ENCODE measurements at regions not wholly inside any gene's neighbourhood (a gene's known extent, or its start where the extent isn't known, plus 50 kb on each side); places are given as distances from the start of the nearest gene placed in this dataset.
"Not testable (repeated sequence)": the region's sequence is repeated elsewhere in the genome, so short reads cannot be mapped to it uniquely, and the experiment has no call there.

DNA sequence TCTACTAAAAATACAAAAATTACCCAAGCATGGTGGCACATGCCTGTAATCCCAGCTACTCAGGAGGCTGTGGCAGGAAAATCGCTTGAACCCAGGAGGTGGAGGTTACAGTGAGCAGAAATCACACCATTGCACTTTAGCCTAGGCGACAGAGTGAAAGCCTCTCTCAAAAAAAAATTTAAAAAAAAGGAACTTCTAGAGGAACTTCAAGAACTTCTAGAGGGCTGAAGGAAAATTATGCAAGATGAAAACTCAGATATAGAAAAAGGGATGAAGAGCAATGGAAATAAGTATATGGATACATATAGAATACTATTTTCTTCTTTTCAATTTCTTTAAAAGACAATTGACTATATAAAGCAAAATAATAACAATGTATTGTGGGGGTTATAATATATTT is 51.2 kb upstream of the PRR5 start:
- no peak for ATAC-seq (replicated peaks)
- Mint-ChIP-seq H3K27me3 (peaks cover 7 to 14% of the 10 kb centered on the region in 2 donors), H3K4me3 (no peak overlapping the region), H3K27ac (no peak overlapping the region), H3K9me3 (no peaks in the 10 kb centered on the region), H3K36me3 (no peaks in the 10 kb centered on the region), H3K4me1 (no peaks in the 10 kb centered on the region)
- DNase-seq, result no peak

DNA sequence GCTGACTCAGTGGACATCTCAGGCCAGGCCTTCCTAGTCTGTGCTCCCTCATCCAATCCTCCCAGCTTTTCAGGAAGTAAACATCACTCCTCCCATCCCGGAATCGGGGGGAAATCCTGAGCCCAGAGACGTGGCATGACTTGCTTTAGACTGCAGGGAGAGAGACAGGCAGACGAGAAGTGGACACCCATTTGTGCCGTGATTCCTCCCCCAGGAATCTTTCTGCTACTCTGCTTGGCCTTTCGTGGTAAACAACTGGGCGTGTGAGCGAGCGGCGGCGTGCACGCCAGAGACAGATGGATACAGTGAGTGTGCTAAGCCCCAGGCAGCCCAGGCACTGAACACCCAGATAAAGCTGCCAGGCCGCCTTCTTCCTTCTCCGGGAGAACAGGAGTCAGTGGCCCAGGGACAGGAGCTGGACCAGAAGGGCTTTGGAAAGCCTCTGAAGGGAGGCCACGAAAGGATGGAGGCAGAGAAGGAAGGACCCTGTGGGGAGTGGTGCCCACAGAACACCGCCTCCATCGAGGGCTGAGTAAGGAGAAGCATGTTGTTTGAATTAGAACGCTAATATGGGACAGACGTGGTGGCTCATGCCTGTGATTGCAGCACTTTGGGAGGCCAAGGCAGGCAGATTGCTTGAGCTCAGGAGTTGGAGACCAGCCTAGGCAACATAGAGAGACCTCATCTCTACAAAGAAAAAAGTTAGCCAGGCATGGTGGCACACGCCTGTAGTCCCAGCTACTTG is 53.0 kb upstream of the PRR5 start:
- H3K36me3 Mint-ChIP-seq, result no peaks in the 10 kb centered on the region
- H3K9me3 Mint-ChIP-seq, result no peaks in the 10 kb centered on the region
- no peaks in the 10 kb centered on the region for H3K4me1 Mint-ChIP-seq
- no peak for DNase-seq
- no peak overlapping the region for H3K4me3 Mint-ChIP-seq
- H3K27ac Mint-ChIP-seq, result no peak overlapping the region
- peaks cover 13 to 20% of the 10 kb centered on the region in 2 donors for H3K27me3 Mint-ChIP-seq
- ATAC-seq (replicated peaks), result no peak

DNA sequence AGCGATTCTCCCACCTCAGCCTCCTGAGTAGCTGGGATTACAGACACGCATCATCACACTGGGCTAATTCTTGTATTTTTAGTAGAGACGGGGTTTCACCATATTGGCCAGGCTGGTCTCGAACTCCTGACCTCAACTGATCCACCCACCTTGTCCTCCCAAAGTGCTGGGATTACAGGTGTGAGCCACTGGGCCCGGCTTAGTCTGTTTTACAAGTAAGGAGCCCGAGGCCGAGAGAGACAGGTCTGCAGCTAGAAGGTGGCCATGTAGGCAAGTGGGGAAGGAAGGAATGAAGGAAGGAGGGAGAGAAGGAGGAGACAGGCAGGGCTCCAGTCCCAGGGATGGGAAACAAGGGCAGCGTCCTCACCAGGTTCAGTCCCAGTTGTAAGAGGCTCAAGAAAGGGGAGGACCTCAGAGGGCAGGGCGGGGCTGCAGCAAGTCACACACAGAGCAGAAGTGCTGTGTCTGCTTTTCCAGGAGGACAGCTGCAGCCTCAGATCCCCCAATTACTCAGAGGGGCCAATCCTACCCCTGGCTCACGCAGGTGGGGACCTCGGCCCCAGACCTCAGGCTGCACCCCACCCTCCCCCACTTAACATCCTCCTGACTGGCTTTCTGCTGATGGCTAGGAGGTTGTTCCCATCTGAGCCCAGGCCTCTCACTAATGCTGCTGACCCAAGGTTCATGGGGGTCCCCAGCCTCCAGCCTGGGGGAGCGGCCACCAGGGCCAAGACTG is 53.8 kb upstream of the PRR5 start:
- no peaks in the 10 kb centered on the region for H3K36me3 Mint-ChIP-seq
- no peak for ATAC-seq (replicated peaks)
- peaks cover 13 to 20% of the 10 kb centered on the region in 2 donors for H3K27me3 Mint-ChIP-seq
- no peaks in the 10 kb centered on the region for H3K4me1 Mint-ChIP-seq
- DNase-seq, result no peak
- H3K9me3 Mint-ChIP-seq, result no peaks in the 10 kb centered on the region
- H3K4me3 Mint-ChIP-seq, result no peak overlapping the region
- H3K27ac Mint-ChIP-seq, result no peak overlapping the region

DNA sequence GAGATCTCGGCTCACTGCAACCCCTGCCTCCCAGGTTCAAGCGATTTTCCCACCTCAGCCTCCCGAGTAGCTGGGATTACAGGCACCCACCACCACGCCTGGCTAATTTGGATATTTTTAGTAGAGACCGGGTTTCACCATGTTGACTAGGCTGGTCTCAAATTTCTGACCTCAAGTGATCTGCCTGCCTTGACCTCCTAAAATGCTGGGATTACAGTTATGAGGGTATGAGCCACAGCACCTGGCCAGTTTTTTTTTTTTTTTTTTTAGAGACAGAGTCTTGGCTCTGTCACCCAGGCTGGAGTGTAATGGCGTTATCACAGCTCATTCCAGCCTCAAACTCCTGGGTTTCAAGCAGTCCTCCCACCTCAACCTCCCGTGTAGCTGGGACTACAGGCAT is 54.9 kb upstream of the PRR5 start:
- Mint-ChIP-seq H3K4me3 (no peak overlapping the region), H3K4me1 (no peaks in the 10 kb centered on the region), H3K36me3 (no peaks in the 10 kb centered on the region), H3K9me3 (no peaks in the 10 kb centered on the region), H3K27ac (no peak overlapping the region), H3K27me3 (peaks cover 13 to 20% of the 10 kb centered on the region in 2 donors)
- DNase-seq (no peak), ATAC-seq (replicated peaks) (no peak)

DNA sequence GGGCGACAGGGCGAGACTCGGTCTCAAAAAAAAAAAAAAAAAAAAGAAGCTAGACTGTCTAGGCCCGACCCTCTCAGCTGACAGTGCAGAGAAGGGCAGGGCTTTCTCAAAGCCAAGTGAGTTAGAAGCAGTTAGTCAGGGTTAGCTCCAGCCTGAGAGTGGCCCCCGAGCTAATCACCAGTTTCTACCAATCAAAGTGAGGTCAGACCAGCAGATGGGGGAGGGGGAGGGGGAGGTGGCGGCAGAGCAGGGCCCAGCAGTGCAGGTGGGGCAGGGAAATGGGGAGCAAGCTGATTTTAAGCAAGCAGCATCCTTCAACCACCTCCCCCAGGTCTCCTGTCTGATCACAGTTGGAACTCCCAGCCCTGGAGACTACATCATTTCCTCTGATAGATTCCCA is 55.3 kb upstream of the PRR5 start:
- no peaks in the 10 kb centered on the region for H3K4me1 Mint-ChIP-seq
- no peaks in the 10 kb centered on the region for H3K9me3 Mint-ChIP-seq
- no peaks in the 10 kb centered on the region for H3K36me3 Mint-ChIP-seq
- ATAC-seq (replicated peaks) (no peak), DNase-seq (no peak)
- H3K27me3 Mint-ChIP-seq, result peaks cover 13 to 20% of the 10 kb centered on the region in 2 donors
- no peak overlapping the region for H3K4me3 Mint-ChIP-seq
- no peak overlapping the region for H3K27ac Mint-ChIP-seq

DNA sequence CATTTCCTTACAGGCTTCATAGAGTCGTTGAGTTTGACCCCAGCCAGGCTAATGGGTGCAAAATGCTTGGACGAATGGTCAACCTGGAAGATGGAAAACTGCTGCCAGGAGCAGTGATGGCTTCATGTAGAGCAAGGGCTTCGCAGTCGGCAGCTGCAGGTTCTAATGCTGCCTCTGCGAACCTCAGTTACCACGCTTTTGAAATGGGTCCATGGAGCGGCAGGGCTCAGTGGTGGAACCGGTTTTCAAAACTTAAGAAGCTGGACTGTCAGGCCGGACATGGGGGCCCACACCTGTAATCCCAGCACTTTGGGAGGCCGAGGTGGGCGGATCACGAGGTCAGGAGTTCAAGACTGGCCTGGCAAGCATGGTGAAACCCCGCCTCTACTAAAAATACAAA is 55.9 kb upstream of the PRR5 start:
- H3K36me3 Mint-ChIP-seq, result no peaks in the 10 kb centered on the region
- DNase-seq, result no peak
- H3K27me3 Mint-ChIP-seq, result peaks cover 13 to 22% of the 10 kb centered on the region in 2 donors
- H3K4me3 Mint-ChIP-seq, result no peak overlapping the region
- no peak overlapping the region for H3K27ac Mint-ChIP-seq
- no peaks in the 10 kb centered on the region for H3K4me1 Mint-ChIP-seq
- no peak for ATAC-seq (replicated peaks)
- H3K9me3 Mint-ChIP-seq, result no peaks in the 10 kb centered on the region

DNA sequence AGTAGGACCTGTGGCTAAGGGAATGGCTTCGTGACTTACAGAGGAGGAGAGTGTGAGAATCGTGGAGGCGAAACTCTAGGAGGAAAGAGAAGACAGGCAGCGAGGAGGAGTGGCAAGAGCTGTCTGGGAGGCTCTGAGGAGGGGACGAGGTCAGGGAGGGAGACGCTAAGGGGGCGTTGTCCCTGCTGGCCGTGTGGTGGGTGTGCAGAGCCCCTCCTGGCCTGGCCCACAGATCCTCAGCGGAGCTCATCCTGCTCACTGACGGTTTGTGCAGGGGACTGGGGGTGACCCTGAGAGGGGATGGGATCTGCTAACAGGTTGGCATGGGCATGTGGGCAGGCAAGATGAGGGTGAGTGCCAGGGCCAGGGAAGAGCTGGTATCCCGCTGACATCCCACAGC is 56.5 kb upstream of the PRR5 start:
- Mint-ChIP-seq H3K9me3 (no peaks in the 10 kb centered on the region), H3K27me3 (peaks cover 13 to 28% of the 10 kb centered on the region in 2 donors), H3K4me1 (no peaks in the 10 kb centered on the region), H3K36me3 (no peaks in the 10 kb centered on the region), H3K4me3 (no peak overlapping the region), H3K27ac (no peak overlapping the region)
- no peak for ATAC-seq (replicated peaks)
- DNase-seq, result no peak

DNA sequence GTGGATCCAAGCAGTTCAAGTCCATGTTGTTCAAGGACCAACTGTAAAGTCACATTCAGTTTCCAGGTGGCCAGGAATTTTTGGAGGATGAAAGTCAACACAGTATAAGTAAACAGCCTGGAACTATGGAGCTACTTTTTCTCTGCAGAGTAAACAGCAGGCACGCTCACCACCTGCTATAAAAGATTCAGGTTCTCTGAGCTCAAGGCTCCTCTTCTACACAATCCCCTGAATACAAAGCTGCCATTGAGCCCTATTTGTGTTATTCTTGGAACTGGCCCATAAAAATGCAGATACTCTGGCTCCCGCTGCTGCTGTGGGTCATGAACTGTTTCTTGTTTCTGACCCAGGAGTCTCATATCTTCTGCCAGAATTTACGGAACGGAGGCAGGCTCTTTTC is 56.9 kb upstream of the PRR5 start:
- ATAC-seq (replicated peaks), result no peak
- no peak overlapping the region for H3K27ac Mint-ChIP-seq

DNA sequence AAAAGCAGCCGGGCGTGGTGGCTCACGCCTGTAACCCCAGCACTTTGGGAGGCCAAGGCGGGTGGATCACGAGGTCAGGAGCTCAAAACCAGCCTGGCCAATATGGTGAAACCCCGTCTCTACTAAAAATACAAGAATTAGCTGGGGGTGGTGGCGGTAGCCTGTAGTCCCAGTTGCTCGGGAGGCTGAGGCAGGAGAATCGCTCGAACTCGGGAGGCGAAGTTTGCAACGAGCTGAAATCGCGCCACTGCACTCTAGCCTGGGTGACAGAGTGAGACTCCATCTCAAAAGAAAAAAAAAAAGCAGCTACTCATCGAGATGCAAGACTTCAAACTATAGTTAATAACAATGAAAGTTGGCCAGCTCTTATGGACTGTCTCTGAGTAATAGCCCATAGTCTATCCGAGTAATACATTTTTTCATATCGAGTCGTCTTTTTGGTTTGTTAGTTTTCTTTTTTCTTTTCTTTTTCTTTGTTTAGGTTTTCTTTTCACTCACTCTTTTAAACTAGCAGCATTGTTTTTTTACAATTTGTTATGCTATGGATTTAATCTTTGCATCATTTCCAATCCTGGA is 58.4 kb upstream of the PRR5 start:
- not testable (repeated sequence) for H3K4me3 Mint-ChIP-seq; H3K4me1 Mint-ChIP-seq; H3K27ac Mint-ChIP-seq; H3K9me3 Mint-ChIP-seq; ATAC-seq (replicated peaks); H3K36me3 Mint-ChIP-seq; DNase-seq
- peaks cover 13 to 29% of the 10 kb centered on the region in 2 donors for H3K27me3 Mint-ChIP-seq

More for the DNA sequence above, 56.9 kb upstream of the PRR5 start:
- DNase-seq, result no peak
- no peak overlapping the region for H3K4me3 Mint-ChIP-seq
- no peaks in the 10 kb centered on the region for H3K9me3 Mint-ChIP-seq
- H3K27me3 Mint-ChIP-seq, result peaks cover 13 to 30% of the 10 kb centered on the region in 2 donors
- H3K4me1 Mint-ChIP-seq, result no peaks in the 10 kb centered on the region
- H3K36me3 Mint-ChIP-seq, result no peaks in the 10 kb centered on the region

DNA sequence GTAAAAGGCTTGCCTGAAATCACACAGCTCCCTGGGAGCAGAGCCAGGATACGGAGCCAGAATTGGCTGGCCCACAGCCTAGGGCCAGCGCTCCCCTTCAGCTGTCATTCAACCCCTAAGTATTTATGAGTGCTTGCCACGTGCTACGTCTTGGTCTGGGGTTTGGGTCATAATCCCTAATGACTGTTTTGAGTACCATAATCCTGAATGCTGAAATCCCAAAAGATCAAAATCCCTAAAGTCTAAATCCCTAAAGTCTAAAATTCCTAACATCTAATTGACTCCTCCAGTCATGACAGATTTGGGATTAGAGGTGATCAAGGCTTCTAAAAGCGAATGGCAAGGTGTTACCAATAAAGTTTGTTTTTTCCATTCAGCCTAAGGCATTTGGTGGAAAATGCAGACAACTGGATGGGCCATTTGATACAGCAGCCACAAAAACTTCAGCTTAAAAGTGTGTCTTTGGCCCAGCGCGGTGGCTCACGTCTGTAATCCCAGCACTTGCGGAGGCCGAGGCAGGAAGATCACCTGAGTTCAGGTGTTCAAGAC is 59.8 kb upstream of the PRR5 start:
- DNase-seq, result no peak
- Mint-ChIP-seq H3K36me3 (no peaks in the 10 kb centered on the region), H3K27me3 (peaks cover 7 to 23% of the 10 kb centered on the region in 2 donors), H3K4me1 (no peaks in the 10 kb centered on the region), H3K4me3 (no peak overlapping the region), H3K27ac (no peak overlapping the region), H3K9me3 (no peaks in the 10 kb centered on the region)
- ATAC-seq (replicated peaks), result no peak

DNA sequence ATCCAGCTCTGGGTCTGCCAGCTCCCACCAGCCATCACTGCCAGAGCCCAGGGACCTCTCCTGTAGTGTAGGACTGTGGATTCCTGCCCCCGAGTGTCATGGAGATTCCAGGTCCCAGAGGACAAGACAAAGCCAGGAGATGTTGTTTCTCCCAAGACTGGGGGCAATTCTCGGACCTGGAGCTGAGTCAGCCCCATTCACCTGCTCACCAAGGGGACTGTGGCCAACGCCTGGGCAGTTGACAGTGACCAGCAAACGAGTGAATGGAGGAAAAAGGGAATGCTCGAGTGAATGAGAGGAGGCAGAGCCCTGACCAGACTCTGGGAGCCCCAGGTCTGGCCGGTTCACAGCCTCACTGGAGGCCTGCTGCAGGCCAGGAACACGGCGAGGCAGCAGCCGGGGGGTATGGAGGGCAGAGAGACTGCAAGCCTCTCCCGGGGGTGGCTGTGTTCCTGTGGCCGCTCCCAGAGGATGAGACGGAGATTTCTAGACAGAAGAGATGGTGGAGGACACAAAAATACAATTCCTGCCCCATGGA is 61.3 kb upstream of the PRR5 start:
- peaks cover 0 to 6% of the 10 kb centered on the region in 2 donors for H3K9me3 Mint-ChIP-seq
- DNase-seq (no peak), ATAC-seq (replicated peaks) (no peak)
- H3K4me1 Mint-ChIP-seq, result no peaks in the 10 kb centered on the region
- no peak overlapping the region for H3K4me3 Mint-ChIP-seq
- H3K36me3 Mint-ChIP-seq, result no peaks in the 10 kb centered on the region
- H3K27me3 Mint-ChIP-seq, result peaks cover 11 to 23% of the 10 kb centered on the region in 2 donors
- no peak overlapping the region for H3K27ac Mint-ChIP-seq

DNA sequence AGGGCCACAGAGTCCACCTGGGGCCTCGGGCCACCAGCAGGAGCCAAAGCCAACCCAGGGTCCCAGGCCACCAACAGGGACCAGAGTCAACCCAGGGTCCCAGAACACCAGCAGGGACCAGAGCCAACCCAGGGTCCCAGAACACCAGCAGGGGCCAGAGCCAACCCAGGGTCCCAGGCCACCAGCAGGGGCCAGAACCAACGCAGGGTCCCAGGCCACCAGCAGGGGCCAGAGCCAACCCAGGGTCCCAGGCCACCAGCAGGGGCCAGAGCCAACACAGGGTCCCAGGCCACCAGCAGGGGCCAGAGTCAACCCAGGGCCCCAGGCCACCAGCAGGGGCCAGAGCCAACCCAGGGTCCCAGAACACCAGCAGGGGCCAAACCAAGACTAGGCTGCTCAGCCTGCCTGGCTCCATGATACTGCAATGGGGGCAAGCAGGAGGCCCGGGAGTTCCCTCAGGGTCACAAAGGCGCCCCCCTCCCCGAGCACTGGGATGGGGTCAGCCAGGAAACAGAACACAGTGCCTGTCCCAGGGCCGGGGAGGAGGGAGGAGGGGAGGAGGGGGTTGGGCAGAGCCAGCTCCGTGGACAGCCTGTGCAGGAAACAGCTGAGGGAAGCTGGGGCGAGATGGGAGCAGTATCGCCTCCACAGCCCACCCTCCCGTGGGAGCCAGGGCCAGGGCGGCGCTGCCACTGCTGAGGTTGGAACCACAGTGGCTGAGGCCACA is 62.0 kb upstream of the PRR5 start:
- Mint-ChIP-seq H3K36me3 (no peaks in the 10 kb centered on the region), H3K27me3 (peaks cover 5 to 17% of the 10 kb centered on the region in 2 donors), H3K9me3 (peaks cover 0 to 6% of the 10 kb centered on the region in 2 donors), H3K4me3 (no peak overlapping the region), H3K27ac (no peak overlapping the region), H3K4me1 (peaks cover under 1 to 2% of the 10 kb centered on the region in 2 donors)
- no peak for ATAC-seq (replicated peaks)
- DNase-seq, result no peak

DNA sequence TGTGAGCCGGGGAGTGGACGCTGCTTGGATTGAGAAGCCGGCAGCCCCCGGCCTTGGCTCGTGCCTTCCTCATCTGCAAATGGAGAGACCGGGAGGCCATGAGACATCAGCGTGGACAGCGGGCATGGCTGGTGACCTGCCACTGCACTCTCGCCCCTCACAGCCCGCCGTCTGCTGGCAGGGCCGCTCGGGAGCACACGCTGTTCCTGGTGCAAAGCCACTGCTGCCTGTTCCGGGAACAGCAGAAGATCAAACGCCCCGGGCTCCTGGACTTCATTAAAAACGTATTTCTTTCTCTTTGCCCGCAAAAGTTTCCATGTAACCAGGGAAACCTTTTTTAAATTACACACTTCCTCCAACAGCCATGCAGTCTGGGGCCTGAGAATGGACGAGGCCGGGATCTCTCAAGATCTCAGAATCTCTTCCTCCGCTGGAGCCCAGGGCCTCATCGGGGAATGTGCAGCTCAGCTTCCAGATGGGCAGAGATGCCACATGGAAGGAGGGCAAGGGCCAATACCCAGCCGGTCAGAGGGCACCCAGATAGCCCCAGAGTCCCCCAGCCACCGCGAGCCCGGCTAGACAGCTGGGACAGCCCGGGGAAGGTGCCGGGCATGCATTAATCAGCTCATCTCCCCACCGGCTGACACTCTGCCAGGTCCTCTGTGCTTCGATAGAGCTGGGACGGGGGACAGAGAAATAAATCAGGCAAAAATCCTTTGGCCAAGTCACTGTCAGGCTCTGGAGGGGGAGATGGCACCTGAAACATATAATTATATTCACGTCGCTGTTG is 62.8 kb upstream of the PRR5 start:
- no peak overlapping the region for H3K4me3 Mint-ChIP-seq
- no peak overlapping the region for H3K27ac Mint-ChIP-seq
- peaks cover 3 to 5% of the 10 kb centered on the region in 2 donors for H3K4me1 Mint-ChIP-seq
- H3K9me3 Mint-ChIP-seq, result peaks cover 0 to 6% of the 10 kb centered on the region in 2 donors
- DNase-seq (no peak), ATAC-seq (replicated peaks) (no peak)
- H3K27me3 Mint-ChIP-seq, result peaks cover 5 to 17% of the 10 kb centered on the region in 2 donors
- H3K36me3 Mint-ChIP-seq, result no peaks in the 10 kb centered on the region
